Sigmoid colon (tissue), 4 donors: ENCODE measurements at regions not wholly inside any gene's neighbourhood (a gene's known extent, or its start where the extent isn't known, plus 50 kb on each side); places are given as distances from the start of the nearest gene placed in this dataset.

Source experiments
- EP300 ChIP-seq, 4 donors: sonication (generic); formaldehyde crosslinking; IDR thresholded peaks; one replicate each; pipeline ENCODE4 v1.6.1; 2017; ENCODE audit warnings: antibody characterized with exemption in 4 of 4
- POLR2A ChIP-seq, 2 donors: fragments of 450-650 bp; IDR thresholded peaks; one replicate each; pipeline ENCODE4 v1.6.1; 2016; ENCODE audit warnings: antibody characterized with exemption in 2 of 2, mild to moderate bottlenecking in 2 of 2, moderate library complexity in 2 of 2
- POLR2AphosphoS5 ChIP-seq, 4 donors: sonication (generic); formaldehyde crosslinking; IDR thresholded peaks; one replicate each; pipeline ENCODE4 v1.6.1; 2017; ENCODE audit warnings: antibody characterized with exemption in 4 of 4
- TF ChIP-seq, protein P1 (sequence below), 4 experiments: fragments of 450-650 bp in 3 of 4; fragments of 200-600 bp in 1 of 4; IDR thresholded peaks; one replicate each; pipeline ENCODE4 v1.5.1; 2016 to 2019; ENCODE audit warnings: antibody characterized with exemption in 4 of 4, mild to moderate bottlenecking in 3 of 4, moderate library complexity in 2 of 4

- TF ChIP-seq POLR2A (IDR thresholded peaks at IDR 0.05) (no peak), EP300 (IDR thresholded peaks at IDR 0.05) (no peak), POLR2AphosphoS5 (IDR thresholded peaks at IDR 0.05) (no peak)
- TF ChIP-seq, protein P1, sequence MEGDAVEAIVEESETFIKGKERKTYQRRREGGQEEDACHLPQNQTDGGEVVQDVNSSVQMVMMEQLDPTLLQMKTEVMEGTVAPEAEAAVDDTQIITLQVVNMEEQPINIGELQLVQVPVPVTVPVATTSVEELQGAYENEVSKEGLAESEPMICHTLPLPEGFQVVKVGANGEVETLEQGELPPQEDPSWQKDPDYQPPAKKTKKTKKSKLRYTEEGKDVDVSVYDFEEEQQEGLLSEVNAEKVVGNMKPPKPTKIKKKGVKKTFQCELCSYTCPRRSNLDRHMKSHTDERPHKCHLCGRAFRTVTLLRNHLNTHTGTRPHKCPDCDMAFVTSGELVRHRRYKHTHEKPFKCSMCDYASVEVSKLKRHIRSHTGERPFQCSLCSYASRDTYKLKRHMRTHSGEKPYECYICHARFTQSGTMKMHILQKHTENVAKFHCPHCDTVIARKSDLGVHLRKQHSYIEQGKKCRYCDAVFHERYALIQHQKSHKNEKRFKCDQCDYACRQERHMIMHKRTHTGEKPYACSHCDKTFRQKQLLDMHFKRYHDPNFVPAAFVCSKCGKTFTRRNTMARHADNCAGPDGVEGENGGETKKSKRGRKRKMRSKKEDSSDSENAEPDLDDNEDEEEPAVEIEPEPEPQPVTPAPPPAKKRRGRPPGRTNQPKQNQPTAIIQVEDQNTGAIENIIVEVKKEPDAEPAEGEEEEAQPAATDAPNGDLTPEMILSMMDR (IDR thresholded peaks at IDR 0.05), result no peak
Measured at GRCh38 chr9:2526071-2526828, 95.3 kb upstream of the VLDLR start.
